ENCODE measurements at regions not wholly inside any gene's neighbourhood (a gene's known extent, or its start where the extent isn't known, plus 50 kb on each side); places are given as distances from the start of the nearest gene placed in this dataset.
A peak's percentile ranks its signal among the peaks of the same experiment; 100 is the strongest.

GRCh38 chr18:22113144-22113844, 56.1 kb upstream of the GATA6 start:
- Histone ChIP-seq H3K27me3 (ENCODE audit: control insufficient read depth, insufficient read depth, low read length) (no peaks in the 10 kb centered on the region), H3K27ac (ENCODE audit: insufficient read depth, low read length, poor library complexity, severe bottlenecking) (no peak overlapping the region), H3K4me1 (ENCODE audit: control insufficient read depth, insufficient read depth, low read length, poor library complexity, severe bottlenecking) (no peaks in the 10 kb centered on the region), H3K4me3 (ENCODE audit: low read depth, low read length) (no peak overlapping the region), H3K36me3 (ENCODE audit: control insufficient read depth, insufficient read depth, low read length) (no peaks in the 10 kb centered on the region), H3K9me3 (ENCODE audit: control insufficient read depth in 2 of 2, low read length in 2 of 2) (no peaks in the 10 kb centered on the region)
- no peaks in the 10 kb centered on the region for H3K9me3 Mint-ChIP-seq
- H3K4me3 Mint-ChIP-seq: no peak overlapping the region
- H3K36me3 Mint-ChIP-seq: no peaks in the 10 kb centered on the region
- H3K4me1 Mint-ChIP-seq: no peaks in the 10 kb centered on the region
- ATAC-seq (ENCODE audit: low read depth in 2 of 2) (no peak), DNase-seq (no peak)
- no peak overlapping the region for H3K27ac Mint-ChIP-seq
- peaks cover 7% of the 10 kb centered on the region for H3K27me3 Mint-ChIP-seq

DNA sequence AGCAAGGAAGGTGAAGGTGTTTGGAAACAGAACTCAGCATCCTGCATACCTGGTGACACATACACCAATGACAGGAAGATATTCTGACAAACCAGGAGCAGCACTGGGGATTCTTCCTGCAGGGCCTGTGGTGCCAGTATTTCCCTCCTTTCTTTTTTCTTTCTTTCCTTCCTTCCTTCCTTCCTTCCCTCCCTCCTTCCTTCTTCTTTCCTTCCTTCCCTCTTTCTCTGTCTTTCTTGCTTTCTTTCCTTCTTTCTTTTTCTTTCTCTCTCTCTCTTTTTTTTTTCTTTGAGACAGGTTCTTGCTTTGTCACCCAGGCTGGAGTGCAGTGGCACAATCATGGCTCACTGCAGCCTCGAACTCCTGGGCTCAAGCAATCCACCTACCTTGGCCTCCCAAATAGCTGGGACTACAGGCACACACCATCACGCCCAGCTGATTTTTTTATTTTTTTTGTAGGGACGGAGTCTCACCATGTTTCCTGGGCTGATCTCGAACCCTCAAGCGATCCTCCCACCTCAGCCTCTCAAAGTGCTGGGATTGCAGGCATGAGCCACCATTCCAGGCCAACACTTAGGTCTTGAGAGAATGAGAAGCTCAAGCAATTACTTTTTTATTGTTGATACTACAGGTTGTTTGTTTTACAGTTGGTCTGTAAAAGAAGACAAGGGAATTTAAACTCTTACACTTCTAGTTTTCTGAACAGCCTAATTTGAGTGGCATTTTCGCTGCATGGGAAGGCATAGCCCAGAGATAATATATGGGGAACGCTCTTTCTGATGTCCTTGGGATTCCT, 54.7 kb upstream of the GATA6 start:
- no peak for DNase-seq
- no peaks in the 10 kb centered on the region for H3K4me1 Mint-ChIP-seq
- H3K9me3 ChIP-seq (ENCODE audit: control insufficient read depth in 2 of 2, low read length in 2 of 2): no peaks in the 10 kb centered on the region
- peaks cover 0 to 2% (median 0%) of the 10 kb centered on the region in 7 donors for H3K9me3 Mint-ChIP-seq
- peaks cover 7% of the 10 kb centered on the region for H3K27me3 Mint-ChIP-seq
- peak overlapping the region in 1 of 3 donors; percentile 1 for H3K27ac Mint-ChIP-seq
- no peak for ATAC-seq (ENCODE audit: low read depth in 2 of 2)
- H3K4me3 Mint-ChIP-seq: no peak overlapping the region
- H3K4me1 ChIP-seq (ENCODE audit: control insufficient read depth, insufficient read depth, low read length, poor library complexity, severe bottlenecking): no peaks in the 10 kb centered on the region
- H3K36me3 ChIP-seq (ENCODE audit: control insufficient read depth, insufficient read depth, low read length): no peaks in the 10 kb centered on the region
- no peak overlapping the region for H3K4me3 ChIP-seq (ENCODE audit: low read depth, low read length)
- no peaks in the 10 kb centered on the region for H3K36me3 Mint-ChIP-seq
- no peaks in the 10 kb centered on the region for H3K27me3 ChIP-seq (ENCODE audit: control insufficient read depth, insufficient read depth, low read length)
- no peak overlapping the region for H3K27ac ChIP-seq (ENCODE audit: insufficient read depth, low read length, poor library complexity, severe bottlenecking)

GRCh38 chr18:22115573-22115972, 53.8 kb upstream of the GATA6 start:
- Histone ChIP-seq H3K4me1 (ENCODE audit: control insufficient read depth, insufficient read depth, low read length, poor library complexity, severe bottlenecking) (no peaks in the 10 kb centered on the region), H3K27me3 (ENCODE audit: control insufficient read depth, insufficient read depth, low read length) (no peaks in the 10 kb centered on the region), H3K36me3 (ENCODE audit: control insufficient read depth, insufficient read depth, low read length) (no peaks in the 10 kb centered on the region), H3K9me3 (ENCODE audit: control insufficient read depth in 2 of 2, low read length in 2 of 2) (no peaks in the 10 kb centered on the region), H3K4me3 (ENCODE audit: low read depth, low read length) (no peak overlapping the region), H3K27ac (ENCODE audit: insufficient read depth, low read length, poor library complexity, severe bottlenecking) (no peak overlapping the region)
- Mint-ChIP-seq H3K27me3 (peaks cover 7% of the 10 kb centered on the region), H3K36me3 (no peaks in the 10 kb centered on the region), H3K4me3 (no peak overlapping the region), H3K4me1 (no peaks in the 10 kb centered on the region), H3K9me3 (peaks cover 0 to 2% (median 0%) of the 10 kb centered on the region in 7 donors), H3K27ac (no peak overlapping the region)
- DNase-seq (no peak), ATAC-seq (ENCODE audit: low read depth in 2 of 2) (no peak)
